ENCODE measurements at regions not wholly inside any gene's neighbourhood (a gene's known extent, or its start where the extent isn't known, plus 50 kb on each side); places are given as distances from the start of the nearest gene placed in this dataset.

DNA sequence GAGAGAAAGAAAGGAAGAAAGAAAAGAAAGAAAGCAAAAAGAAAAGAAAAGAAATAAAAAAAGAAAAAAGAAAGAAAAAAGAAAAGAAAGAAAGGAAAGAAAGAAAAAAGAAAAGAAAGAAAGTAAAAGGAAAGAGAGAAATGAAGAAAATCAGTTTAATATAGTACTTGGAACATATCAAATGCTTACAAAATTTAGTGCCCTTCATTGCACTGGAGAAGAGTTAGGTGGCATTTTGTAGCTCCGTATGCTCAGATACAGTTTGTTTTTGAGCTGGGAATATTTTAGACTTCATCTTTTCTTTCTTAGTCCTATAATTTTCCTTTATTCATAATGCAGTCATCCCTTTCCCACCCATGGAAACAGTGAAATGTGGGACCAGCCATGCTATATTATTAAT is 56.2 kb upstream of the APP start (continued):
- TF ChIP-seq, protein P1, sequence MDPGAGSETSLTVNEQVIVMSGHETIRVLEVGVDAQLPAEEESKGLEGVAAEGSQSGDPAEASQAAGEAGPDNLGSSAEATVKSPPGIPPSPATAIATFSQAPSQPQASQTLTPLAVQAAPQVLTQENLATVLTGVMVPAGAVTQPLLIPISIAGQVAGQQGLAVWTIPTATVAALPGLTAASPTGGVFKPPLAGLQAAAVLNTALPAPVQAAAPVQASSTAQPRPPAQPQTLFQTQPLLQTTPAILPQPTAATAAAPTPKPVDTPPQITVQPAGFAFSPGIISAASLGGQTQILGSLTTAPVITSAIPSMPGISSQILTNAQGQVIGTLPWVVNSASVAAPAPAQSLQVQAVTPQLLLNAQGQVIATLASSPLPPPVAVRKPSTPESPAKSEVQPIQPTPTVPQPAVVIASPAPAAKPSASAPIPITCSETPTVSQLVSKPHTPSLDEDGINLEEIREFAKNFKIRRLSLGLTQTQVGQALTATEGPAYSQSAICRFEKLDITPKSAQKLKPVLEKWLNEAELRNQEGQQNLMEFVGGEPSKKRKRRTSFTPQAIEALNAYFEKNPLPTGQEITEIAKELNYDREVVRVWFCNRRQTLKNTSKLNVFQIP (CRISPR knock-in tag; IDR thresholded peaks at IDR 0.05; ENCODE audit: borderline replicate concordance, low read depth): no peak
- TF ChIP-seq OSR1 (CRISPR knock-in tag; IDR thresholded peaks at IDR 0.05): no peak
- TF ChIP-seq ISL1 (CRISPR knock-in tag; IDR thresholded peaks at IDR 0.05): no peak
- TF ChIP-seq TCF4 (CRISPR knock-in tag; IDR thresholded peaks at IDR 0.05; ENCODE audit: borderline replicate concordance): no peak
- TF ChIP-seq ZNF565 (CRISPR knock-in tag; conservative IDR thresholded peaks at IDR 0.05; ENCODE audit: low read depth): no peak
- no peak for TF ChIP-seq CSDC2 (CRISPR knock-in tag; IDR thresholded peaks at IDR 0.05)
- no peak for TF ChIP-seq PPARA (CRISPR knock-in tag; IDR thresholded peaks at IDR 0.05; ENCODE audit: borderline replicate concordance)
- TF ChIP-seq SNAI2 (CRISPR knock-in tag; IDR thresholded peaks at IDR 0.05): no peak

DNA sequence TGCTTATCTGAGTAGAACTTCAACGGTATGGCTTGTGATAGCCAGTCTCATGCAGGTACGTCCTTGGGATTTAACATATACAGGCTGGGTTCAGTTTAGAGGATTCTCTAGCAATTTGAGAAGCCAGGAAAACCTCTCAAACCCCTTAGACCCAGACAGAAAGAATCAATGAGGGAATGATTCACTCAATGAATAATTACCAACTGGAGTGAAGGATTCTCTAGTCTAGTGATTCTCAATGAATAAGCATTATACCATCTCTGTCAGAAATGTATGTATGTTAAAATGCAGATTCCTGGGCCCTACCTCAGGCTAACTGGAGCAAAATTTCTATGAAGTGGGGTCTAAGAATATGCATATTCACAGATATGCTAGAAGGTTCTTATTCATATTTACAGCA is 54.5 kb upstream of the APP start:
- TF ChIP-seq ZNF565 (CRISPR knock-in tag; conservative IDR thresholded peaks at IDR 0.05; ENCODE audit: low read depth) (no peak), ZNF8 (CRISPR knock-in tag; IDR thresholded peaks at IDR 0.05) (no peak), CSDC2 (CRISPR knock-in tag; IDR thresholded peaks at IDR 0.05) (no peak), TCF4 (CRISPR knock-in tag; IDR thresholded peaks at IDR 0.05; ENCODE audit: borderline replicate concordance) (no peak), ESRRG (CRISPR knock-in tag; IDR thresholded peaks at IDR 0.05) (no peak), RARB (CRISPR knock-in tag; IDR thresholded peaks at IDR 0.05) (no peak), ZFP3 (CRISPR knock-in tag; IDR thresholded peaks at IDR 0.05) (no peak), ARNTL (CRISPR knock-in tag; IDR thresholded peaks at IDR 0.05; ENCODE audit: borderline replicate concordance, low read depth) (no peak), SNAI2 (CRISPR knock-in tag; IDR thresholded peaks at IDR 0.05) (no peak), PPARA (CRISPR knock-in tag; IDR thresholded peaks at IDR 0.05; ENCODE audit: borderline replicate concordance) (no peak), BACH2 (CRISPR knock-in tag; IDR thresholded peaks at IDR 0.05; ENCODE audit: borderline replicate concordance) (no peak)
- TF ChIP-seq, protein P1 (CRISPR knock-in tag; IDR thresholded peaks at IDR 0.05; ENCODE audit: borderline replicate concordance, low read depth): no peak
- ATAC-seq: no peak

DNA sequence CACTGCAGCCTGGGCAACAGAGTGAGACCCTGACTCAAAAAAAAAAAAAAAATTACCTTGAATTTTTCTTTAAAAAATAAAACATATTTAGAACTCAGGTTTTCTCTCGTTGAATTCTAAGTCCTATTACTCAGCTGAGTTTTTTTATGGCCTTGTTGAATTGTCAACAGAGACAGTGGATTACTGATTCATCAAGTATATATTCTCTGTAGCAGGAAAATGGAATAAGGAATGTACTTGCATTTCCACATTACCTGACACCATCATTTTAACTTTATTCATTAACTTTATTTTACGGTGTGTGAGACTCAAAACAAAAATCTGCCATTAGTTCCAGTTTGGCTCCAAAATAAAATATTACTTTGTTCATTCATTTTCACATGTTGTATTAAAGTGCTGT is 53.8 kb upstream of the APP start:
- TF ChIP-seq BACH2 (CRISPR knock-in tag; IDR thresholded peaks at IDR 0.05; ENCODE audit: borderline replicate concordance) (no peak), ZC3H10 (CRISPR knock-in tag; IDR thresholded peaks at IDR 0.05) (no peak), TCF4 (CRISPR knock-in tag; IDR thresholded peaks at IDR 0.05; ENCODE audit: borderline replicate concordance) (no peak), ZNF70 (CRISPR knock-in tag; IDR thresholded peaks at IDR 0.05) (no peak), OSR1 (CRISPR knock-in tag; IDR thresholded peaks at IDR 0.05) (no peak), PPARA (CRISPR knock-in tag; IDR thresholded peaks at IDR 0.05; ENCODE audit: borderline replicate concordance) (no peak), ZFP3 (CRISPR knock-in tag; IDR thresholded peaks at IDR 0.05) (no peak), ZNF8 (CRISPR knock-in tag; IDR thresholded peaks at IDR 0.05) (no peak), ISL1 (CRISPR knock-in tag; IDR thresholded peaks at IDR 0.05) (no peak), ESRRG (CRISPR knock-in tag; IDR thresholded peaks at IDR 0.05) (no peak), CSDC2 (CRISPR knock-in tag; IDR thresholded peaks at IDR 0.05) (no peak), ZNF565 (CRISPR knock-in tag; conservative IDR thresholded peaks at IDR 0.05; ENCODE audit: low read depth) (no peak), ARNTL (CRISPR knock-in tag; IDR thresholded peaks at IDR 0.05; ENCODE audit: borderline replicate concordance, low read depth) (no peak)
- TF ChIP-seq, protein P1 (CRISPR knock-in tag; IDR thresholded peaks at IDR 0.05; ENCODE audit: borderline replicate concordance, low read depth): no peak

More for the DNA sequence above, 53.8 kb upstream of the APP start:
- no peak for ATAC-seq
